HG03103 (cell line): ENCODE measurements at regions not wholly inside any gene's neighbourhood (a gene's known extent, or its start where the extent isn't known, plus 50 kb on each side); places are given as distances from the start of the nearest gene placed in this dataset.
"Not testable (repeated sequence)": the region's sequence is repeated elsewhere in the genome, so short reads cannot be mapped to it uniquely, and the experiment has no call there.

Experiments
- ATAC-seq: cut with Tn5 transposase; IDR thresholded peaks from one replicate; pipeline ENCODE4 v1.9.1; 2021; ENCODE audit warnings: low read depth; ENCODE audit not compliant: unreplicated experiment

DNA sequence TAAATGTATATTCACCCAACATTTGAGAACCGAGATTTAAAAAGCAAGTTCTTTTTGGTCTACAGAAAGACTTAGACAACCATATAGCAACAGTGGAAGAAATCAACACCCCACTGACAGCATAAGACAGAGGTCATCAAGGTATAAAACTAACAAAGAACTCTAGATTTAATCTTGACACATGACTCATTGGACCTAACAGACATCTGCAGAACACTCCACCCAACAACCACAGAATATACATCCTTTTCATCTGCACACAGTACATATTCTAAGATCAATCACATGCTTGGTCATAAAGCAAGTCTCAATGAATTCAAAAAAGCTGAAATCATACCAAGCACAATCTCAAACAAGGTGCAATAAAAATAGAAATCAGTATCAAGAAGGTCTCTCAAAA is 65.8 kb downstream of the SPIN4 start:
- ATAC-seq = no peak

GRCh38 chrX:63284659-63285058 is 66.5 kb downstream of the SPIN4 start:
- no peak for ATAC-seq

DNA sequence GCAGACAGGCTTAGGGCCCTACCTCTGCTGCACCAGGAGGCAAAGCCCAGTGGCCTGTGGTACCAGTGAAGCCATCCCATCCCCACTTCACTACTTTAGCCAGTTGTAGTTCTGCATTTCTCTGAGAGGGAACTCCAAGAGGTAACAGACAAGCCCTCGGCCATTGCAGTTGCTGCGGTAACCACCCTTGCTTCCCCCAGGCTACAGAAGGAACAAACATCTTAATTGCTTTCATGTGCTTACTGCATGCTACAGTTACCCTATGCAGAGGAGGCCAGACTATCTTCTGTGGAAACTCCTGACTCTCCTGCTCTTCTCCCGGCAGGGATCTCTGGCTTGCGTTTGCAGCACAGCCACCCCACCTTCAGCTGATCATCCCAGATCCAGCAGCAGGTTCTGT is 67.8 kb downstream of the SPIN4 start:
- ATAC-seq = no peak

- ATAC-seq = no peak
These were observed 68.3 kb downstream of the SPIN4 start for GRCh38 chrX:63282828-63283227.

- ATAC-seq = no peak
These were observed 69.1 kb downstream of the SPIN4 start for GRCh38 chrX:63282077-63282476.

DNA sequence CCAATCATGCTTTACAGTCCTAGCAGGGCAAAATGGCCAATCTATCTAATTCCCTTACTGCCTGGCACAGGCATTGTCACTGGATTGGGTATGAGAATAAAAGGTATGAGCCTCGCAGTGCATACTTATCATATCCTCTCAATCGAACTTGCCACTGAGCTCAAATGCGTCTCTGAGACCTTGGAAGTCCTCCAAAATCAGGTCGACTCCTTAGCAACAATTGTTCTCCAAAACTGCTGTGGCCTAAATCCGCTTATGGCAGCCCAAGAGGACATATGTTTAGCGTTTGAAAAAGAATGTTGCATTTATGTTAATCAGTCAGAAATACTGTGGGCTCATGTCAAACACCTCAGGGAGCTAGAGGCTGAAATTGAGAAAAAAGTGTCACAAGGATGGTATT is 69.7 kb downstream of the SPIN4 start:
- no peak for ATAC-seq

DNA sequence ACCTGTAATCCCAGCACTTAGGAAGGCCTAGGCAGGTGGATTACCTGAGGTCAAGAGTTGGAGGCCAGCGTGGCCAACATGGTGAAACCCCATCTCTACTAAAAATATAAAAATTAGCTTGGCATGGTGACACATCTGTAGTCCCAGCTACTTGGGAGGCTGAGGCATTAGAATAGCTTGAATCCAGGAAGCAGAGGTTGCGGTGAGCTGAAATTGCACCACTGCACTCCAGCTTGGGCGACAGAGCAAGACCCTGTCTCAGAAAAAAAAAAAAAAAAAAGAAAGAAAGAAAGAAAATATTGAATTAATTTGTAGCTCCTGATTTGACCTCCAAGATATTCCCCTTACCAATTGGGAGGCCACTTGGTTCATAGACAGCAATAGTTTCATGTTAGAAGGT is 73.7 kb downstream of the SPIN4 start:
- not testable (repeated sequence) for ATAC-seq

DNA sequence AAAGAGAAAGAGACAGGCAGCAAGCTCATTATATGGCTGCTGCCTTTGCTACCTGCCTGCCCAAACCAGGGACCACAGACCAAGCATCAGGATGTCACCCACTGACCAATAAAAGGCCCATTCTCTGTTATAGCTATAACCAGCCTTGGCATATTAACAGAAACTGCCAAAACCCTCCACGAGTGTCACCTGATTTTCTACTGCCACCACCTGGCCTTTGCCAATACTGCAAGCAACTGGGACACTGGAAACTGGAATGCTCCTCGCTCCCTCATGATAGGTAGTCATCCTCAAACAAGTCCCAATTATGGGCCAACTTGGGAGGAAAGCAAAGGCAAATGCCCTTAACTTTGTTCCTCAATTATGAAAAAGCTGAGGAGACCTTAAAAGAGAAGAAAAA is 76.0 kb downstream of the SPIN4 start:
- ATAC-seq = no peak

- no peak for ATAC-seq
These were observed 80.3 kb downstream of the SPIN4 start for GRCh38 chrX:63270873-63271272.

- no peak for ATAC-seq
These were observed 93.0 kb downstream of the SPIN4 start for GRCh38 chrX:63258144-63258543.

DNA sequence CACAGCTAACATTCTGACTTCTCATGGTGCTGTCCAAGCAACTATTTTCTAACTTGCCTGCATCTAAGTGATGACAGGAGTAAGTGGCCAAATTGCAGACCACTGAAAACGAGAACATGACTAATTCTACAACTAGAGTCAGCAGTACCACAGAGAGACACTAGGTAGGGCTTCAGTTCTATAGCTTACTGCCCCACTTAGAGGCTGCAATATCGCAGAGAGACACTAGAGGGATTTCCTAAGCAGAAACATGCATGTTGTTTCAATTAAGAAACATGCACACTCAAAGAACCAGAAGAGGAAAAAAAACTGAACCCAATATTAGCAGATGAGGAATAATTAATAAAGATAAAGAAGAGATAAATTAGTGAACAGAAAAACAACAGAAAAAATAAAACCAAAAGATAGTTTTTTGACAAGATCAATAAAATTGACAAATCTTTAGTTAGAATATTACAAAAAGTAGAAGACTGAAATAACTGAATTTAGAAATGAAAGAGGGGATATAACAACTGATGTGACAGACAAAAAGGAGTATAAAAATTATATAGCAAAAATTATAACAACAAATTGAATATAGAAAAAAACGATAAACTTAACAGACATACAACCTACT is 100.8 kb downstream of the SPIN4 start:
- peak; percentile 100 for ATAC-seq

DNA sequence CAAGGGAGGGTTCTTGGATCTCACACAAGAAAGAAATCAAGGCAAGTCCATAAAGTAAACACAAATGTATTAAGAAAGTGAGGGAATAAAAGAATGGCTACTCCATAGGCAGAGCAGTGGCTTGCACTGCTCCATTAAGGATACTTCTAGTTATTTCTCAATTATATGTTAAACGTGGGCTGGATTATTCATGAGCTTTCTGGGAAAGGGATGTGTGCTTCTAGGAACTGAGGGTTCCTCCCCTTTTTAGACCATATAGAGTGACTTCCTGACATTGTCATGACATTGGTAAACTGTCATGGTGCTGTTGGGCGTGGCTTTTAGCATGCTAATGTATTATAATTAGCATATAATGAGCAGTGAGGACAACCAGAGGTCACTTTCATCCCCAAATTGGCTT is 108.4 kb downstream of the SPIN4 start:
- ATAC-seq = not testable (repeated sequence)

DNA sequence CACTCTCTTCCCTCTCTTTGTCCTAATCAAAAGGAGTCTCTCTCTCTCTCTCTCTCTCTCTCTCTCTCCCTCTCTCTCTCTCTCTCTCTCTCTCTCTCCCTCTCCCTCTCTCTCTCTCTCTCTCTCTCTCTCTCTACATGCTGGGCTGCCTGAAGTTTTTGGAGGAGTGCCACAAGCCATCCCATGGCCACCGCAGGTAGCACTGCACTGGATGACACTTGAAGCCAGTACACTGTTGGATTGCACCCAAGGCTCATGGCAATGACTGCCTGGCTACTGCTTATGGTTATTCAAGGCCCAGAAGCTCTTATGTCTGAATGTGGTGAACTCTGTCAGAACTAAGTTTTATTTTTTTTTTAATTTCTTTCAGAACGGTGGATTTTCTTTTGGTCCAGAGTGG is 115.2 kb downstream of the SPIN4 start:
- not testable (repeated sequence) for ATAC-seq

DNA sequence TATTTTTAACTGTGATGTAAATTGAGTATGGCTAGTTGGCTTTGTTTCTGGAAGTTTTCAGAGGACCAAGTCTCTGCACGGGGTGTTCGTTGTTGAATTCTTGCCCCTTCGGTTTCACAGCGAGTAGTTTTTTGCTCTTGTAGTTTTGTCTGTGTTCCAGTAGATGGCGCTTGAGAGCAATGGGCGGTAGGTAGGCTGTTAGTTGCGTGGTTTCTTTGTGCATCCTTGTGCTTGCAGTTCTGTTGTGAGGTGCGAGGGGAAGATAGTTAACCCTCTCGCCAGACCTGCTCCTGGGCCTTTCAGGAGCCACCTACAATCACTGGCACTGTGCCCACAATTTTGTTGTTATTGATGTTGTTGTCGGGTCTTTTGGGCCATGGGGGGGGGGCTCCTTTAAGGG is 118.1 kb downstream of the SPIN4 start:
- ATAC-seq = not testable (repeated sequence)

GRCh38 chrX:63218202-63218601 is 132.9 kb downstream of the SPIN4 start:
- ATAC-seq = not testable (repeated sequence)

DNA sequence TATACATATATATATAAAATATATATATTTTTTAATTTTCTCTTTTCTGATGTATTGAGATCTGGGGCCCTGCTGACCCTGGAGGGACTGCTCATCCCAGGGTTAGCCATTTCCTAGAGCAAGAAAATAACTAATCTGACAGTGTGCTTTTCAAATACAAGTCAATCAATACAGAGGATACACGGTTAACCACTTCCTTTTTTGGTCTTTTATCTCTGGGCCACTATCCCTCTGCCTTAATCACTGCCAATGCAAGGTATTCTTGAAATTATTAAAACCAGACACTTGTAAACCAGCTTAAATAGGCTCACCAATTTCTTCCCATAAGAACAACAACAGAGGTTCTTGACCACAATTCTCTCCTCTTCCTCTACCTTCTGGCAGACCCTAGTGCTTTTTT is 133.6 kb downstream of the SPIN4 start:
- not testable (repeated sequence) for ATAC-seq

GRCh38 chrX:63209645-63210044 is 141.5 kb downstream of the SPIN4 start:
- not testable (repeated sequence) for ATAC-seq

DNA sequence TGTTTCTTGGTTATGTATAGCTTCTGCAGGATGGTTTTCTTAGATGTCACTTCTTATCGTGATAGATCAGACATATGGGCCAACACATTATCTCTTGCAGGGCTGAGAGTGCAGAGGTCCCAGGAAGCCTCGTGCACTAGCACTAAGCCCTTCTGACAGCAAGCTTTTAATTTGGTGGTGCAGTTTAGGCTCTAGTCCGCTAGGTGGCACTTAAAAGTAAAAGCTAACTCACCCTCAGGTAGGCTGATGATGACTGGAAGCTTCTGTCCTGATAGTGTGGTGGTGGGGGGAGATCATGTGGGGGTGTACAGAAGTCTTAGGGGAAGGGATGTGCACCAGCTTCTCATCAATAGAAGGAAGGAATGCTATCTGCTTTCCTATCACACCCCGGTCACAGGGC is 142.0 kb downstream of the SPIN4 start:
- peak; percentile 77 for ATAC-seq

DNA sequence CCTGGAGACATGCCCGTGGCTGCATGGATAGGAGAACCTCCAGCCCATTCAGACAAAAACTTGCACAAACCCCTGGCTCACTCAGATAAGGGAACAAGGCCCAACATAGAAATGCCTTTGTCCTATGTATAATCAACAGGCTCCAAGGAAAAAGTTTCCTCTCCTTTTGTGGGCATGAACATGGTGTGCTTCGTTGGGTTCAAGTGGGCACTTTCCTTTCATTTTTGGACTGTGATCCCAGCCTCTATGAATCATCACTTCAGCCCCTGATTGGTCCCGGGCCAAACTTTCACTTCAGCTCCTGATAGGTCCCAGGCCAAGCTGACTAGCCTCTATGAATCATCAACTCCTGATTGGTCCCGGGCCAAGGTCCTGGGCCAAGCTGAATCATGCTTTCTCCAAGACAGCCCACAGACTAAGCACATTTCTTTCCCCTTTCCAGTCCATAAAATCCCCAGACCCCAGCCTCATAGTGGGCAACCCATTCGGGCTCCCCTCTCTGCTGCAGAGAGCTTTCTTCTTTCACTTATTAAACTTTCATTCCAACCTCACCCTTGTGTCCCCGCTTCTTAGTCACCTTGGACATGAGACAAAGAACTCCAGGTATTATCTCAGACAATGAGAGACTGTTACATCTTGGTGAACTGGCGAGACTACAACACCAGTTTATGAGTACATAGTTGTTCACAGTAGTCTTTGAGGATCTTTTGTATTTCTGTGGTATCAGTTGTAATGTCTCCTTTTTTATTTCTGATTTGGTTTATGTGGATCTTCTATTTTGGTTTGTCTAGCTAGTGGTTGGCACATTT is 146.7 kb downstream of the SPIN4 start:
- not testable (repeated sequence) for ATAC-seq

- ATAC-seq = not testable (repeated sequence)
These were observed 149.1 kb downstream of the SPIN4 start for GRCh38 chrX:63201987-63202386.

GRCh38 chrX:63198693-63199092 is 152.4 kb downstream of the SPIN4 start:
- ATAC-seq = not testable (repeated sequence)
